Esophagus squamous epithelium (tissue), 5 donors: ENCODE measurements at regions not wholly inside any gene's neighbourhood (a gene's known extent, or its start where the extent isn't known, plus 50 kb on each side); places are given as distances from the start of the nearest gene placed in this dataset.

ENCODE experiments used
- DNase-seq: peaks from one replicate; lab custom pipeline; 2025; lab: John Stamatoyannopoulos, UW
- H3K27ac ChIP-seq, 4 donors: fragments of 200-600 bp; sonication (generic); one replicate each; pipeline ENCODE4 v1.5.1; 2016 to 2019; ENCODE audit warnings: mild to moderate bottlenecking in 1 of 4
- H3K27me3 ChIP-seq, 4 donors: fragments of 200-600 bp; sonication (generic); 1 replicate in 3 of 4; 2 replicates in 1 of 4; pipeline versions ENCODE4 v1.5.1 to v1.6.0; 2017 to 2021; ENCODE audit warnings: antibody characterized with exemption in 1 of 4
- H3K36me3 ChIP-seq, 3 donors: fragments of 200-600 bp; sonication (generic); one replicate each; pipeline ENCODE4 v1.5.1; 2016 to 2019
- H3K4me1 ChIP-seq, 3 donors: fragments of 200-600 bp; sonication (generic); one replicate each; pipeline ENCODE4 v1.5.1; 2017 to 2019
- H3K4me3 ChIP-seq, 4 donors: fragments of 200-600 bp; sonication (generic); 1 replicate in 3 of 4; 2 replicates in 1 of 4; pipeline ENCODE4 v1.5.1; 2016 to 2019; ENCODE audit warnings: mild to moderate bottlenecking in 2 of 4, moderate library complexity in 1 of 4
- H3K9me3 ChIP-seq, 3 donors: fragments of 200-600 bp; sonication (generic); one replicate each; pipeline ENCODE4 v1.5.1; 2016 to 2019
- CTCF ChIP-seq, 6 experiments: fragments of 450-650 bp in 4 of 6; fragments of 200-600 bp in 2 of 6; sonication (generic) in 2 of 6; IDR thresholded peaks; one replicate each; pipeline ENCODE4 v1.5.1; 2016 to 2019; ENCODE audit warnings: antibody characterized with exemption in 6 of 6, mild to moderate bottlenecking in 4 of 6, moderate library complexity in 4 of 6
- POLR2A ChIP-seq, 4 donors: fragments of 450-650 bp; IDR thresholded peaks; one replicate each; pipeline ENCODE4 v1.6.1; 2017; ENCODE audit warnings: antibody characterized with exemption in 4 of 4, mild to moderate bottlenecking in 4 of 4, moderate library complexity in 3 of 4
- WGBS, 2 donors: methylation state at CpG; one replicate each; pipeline ENCODE4 v1.1.5; 2018; 5-methylcytosine and 5-hydroxymethylcytosine counted together
- intact Hi-C: fragments of 100-400 bp; cut with DNase I; formaldehyde crosslinking; loops from one replicate; pipeline ENCODE4 v1.15.0; 2022
- donor health status: DM: yes; HTN: yes; CAD: no.

GRCh38 chr1:222865718-222866117 lies 50.9 kb downstream of the DISP1 start:
- TF ChIP-seq POLR2A (IDR thresholded peaks at IDR 0.05) (no peak), CTCF (IDR thresholded peaks at IDR 0.05) (no peak)
- intact Hi-C loops: no loop called here
- Histone ChIP-seq H3K27ac (no peak overlapping the region), H3K4me3 (no peak overlapping the region), H3K4me1 (no peaks in the 10 kb centered on the region), H3K9me3 (no peaks in the 10 kb centered on the region), H3K27me3 (no peaks in the 10 kb centered on the region), H3K36me3 (no peaks in the 10 kb centered on the region)
- 63 to 73% methylated on average over 4 of the region's 4 CpGs for WGBS, 2 donors
- no peak for DNase-seq

GRCh38 chr1:222867316-222867715 lies 52.5 kb downstream of the DISP1 start:
- TF ChIP-seq POLR2A (IDR thresholded peaks at IDR 0.05): no peak
- Histone ChIP-seq H3K27ac (no peak overlapping the region), H3K27me3 (no peaks in the 10 kb centered on the region), H3K4me1 (no peaks in the 10 kb centered on the region), H3K9me3 (no peaks in the 10 kb centered on the region), H3K36me3 (no peaks in the 10 kb centered on the region), H3K4me3 (no peak overlapping the region)
- intact Hi-C loops: no loop called here
- DNase-seq: no peak
- 75 to 78% methylated on average over 1 of the region's 1 CpG for WGBS, 2 donors

- H3K4me3 ChIP-seq: no peak overlapping the region
- no peak for DNase-seq
- no peaks in the 10 kb centered on the region for H3K4me1 ChIP-seq
- no peaks in the 10 kb centered on the region for H3K9me3 ChIP-seq
- no peak overlapping the region for H3K27ac ChIP-seq
- no peaks in the 10 kb centered on the region for H3K27me3 ChIP-seq
- no peaks in the 10 kb centered on the region for H3K36me3 ChIP-seq
- WGBS, 2 donors: 86 to 94% methylated on average over 1 of the region's 1 CpG
- intact Hi-C loops: no loop called here
- TF ChIP-seq CTCF (IDR thresholded peaks at IDR 0.05): no peak
- TF ChIP-seq POLR2A (IDR thresholded peaks at IDR 0.05): no peak
These were observed 61.3 kb downstream of the DISP1 start for GRCh38 chr1:222876182-222876581.

- Histone ChIP-seq H3K36me3 (no peaks in the 10 kb centered on the region), H3K9me3 (no peaks in the 10 kb centered on the region), H3K27ac (no peak overlapping the region), H3K4me1 (no peaks in the 10 kb centered on the region), H3K27me3 (no peaks in the 10 kb centered on the region), H3K4me3 (no peak overlapping the region)
- DNase-seq: no peak
- 87 to 95% methylated on average over 2 of the region's 2 CpGs for WGBS, 2 donors
- TF ChIP-seq CTCF (IDR thresholded peaks at IDR 0.05) (no peak), POLR2A (IDR thresholded peaks at IDR 0.05) (no peak)
- intact Hi-C loops: no loop called here
These were observed 63.0 kb downstream of the DISP1 start for GRCh38 chr1:222877854-222878253.

GRCh38 chr1:222880587-222880986 lies 65.7 kb downstream of the DISP1 start:
- TF ChIP-seq CTCF (IDR thresholded peaks at IDR 0.05) (no peak), POLR2A (IDR thresholded peaks at IDR 0.05) (no peak)
- intact Hi-C loops: no loop called here
- H3K9me3 ChIP-seq: no peaks in the 10 kb centered on the region
- H3K36me3 ChIP-seq: no peaks in the 10 kb centered on the region
- no peaks in the 10 kb centered on the region for H3K4me1 ChIP-seq
- no peak overlapping the region for H3K27ac ChIP-seq
- no peak for DNase-seq
- H3K4me3 ChIP-seq: no peak overlapping the region
- no peaks in the 10 kb centered on the region for H3K27me3 ChIP-seq
- WGBS, 2 donors: 24 to 39% methylated on average over 2 of the region's 2 CpGs
